ENCODE measurements at regions not wholly inside any gene's neighbourhood (a gene's known extent, or its start where the extent isn't known, plus 50 kb on each side); places are given as distances from the start of the nearest gene placed in this dataset.

DNA sequence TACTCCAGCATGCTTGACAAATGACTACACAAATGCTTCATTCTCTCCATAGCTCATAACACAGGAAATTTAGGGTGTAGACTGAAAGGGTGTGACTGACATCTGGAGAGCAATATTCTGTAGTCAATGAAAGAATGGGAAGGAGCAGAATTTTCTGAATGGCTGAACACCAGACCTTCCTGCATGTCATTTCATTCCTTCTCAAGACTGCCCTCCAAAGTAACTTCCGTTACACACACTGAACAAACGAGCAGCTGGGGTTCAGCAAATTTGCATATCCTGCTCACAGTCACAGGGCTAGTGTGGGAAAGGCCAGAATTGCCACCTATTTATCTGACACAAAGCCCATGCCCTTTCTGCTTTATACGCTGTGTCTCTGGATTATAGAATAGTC lies 325.0 kb upstream of the CFAP20DC start:
- H3K27ac ChIP-seq = no peak overlapping the region
- H3K4me2 ChIP-seq = no peak overlapping the region
- no peaks in the 10 kb centered on the region for H3K4me1 ChIP-seq
- ChIA-PET CTCF (no interaction called here), POLR2A (no interaction called here)
- no peak overlapping the region for H3K4me3 ChIP-seq
- FAIRE-seq (no peak), ATAC-seq (no peak), DNase-seq (ENCODE audit: low read depth in 1 of 2, low spot score in 1 of 2) (no peak)
- H3K9me3 ChIP-seq = no peaks in the 10 kb centered on the region
- TF ChIP-seq CHD4 (IDR thresholded peaks at IDR 0.05; ENCODE audit: borderline replicate concordance) (no peak), NPAS2 (CRISPR knock-in tag; IDR thresholded peaks at IDR 0.05; ENCODE audit: borderline replicate concordance) (no peak), RNF2 (IDR thresholded peaks at IDR 0.05; ENCODE audit: borderline replicate concordance, low read depth) (no peak), HOXA7 (CRISPR knock-in tag; IDR thresholded peaks at IDR 0.05) (no peak), USF2 (IDR thresholded peaks at IDR 0.05) (no peak), SREBF2 (IDR thresholded peaks at IDR 0.05) (no peak), ESRRA (IDR thresholded peaks at IDR 0.05; ENCODE audit: borderline replicate concordance, low read length) (no peak), HOXB5 (CRISPR knock-in tag; IDR thresholded peaks at IDR 0.05) (no peak), ZSCAN20 (CRISPR knock-in tag; IDR thresholded peaks at IDR 0.05) (no peak), POLR2AphosphoS2 (conservative IDR thresholded peaks at IDR 0.05; ENCODE audit: low read length) (no peak), KDM1A (IDR thresholded peaks at IDR 0.05; ENCODE audit: low read depth) (no peak), FOXS1 (CRISPR knock-in tag; IDR thresholded peaks at IDR 0.05) (no peak), POLR2A (IDR thresholded peaks at IDR 0.05; ENCODE audit: low read length) (no peak), ZFP36 (IDR thresholded peaks at IDR 0.05; ENCODE audit: borderline replicate concordance, partially characterized antibody) (no peak)
- TF ChIP-seq, protein P1, sequence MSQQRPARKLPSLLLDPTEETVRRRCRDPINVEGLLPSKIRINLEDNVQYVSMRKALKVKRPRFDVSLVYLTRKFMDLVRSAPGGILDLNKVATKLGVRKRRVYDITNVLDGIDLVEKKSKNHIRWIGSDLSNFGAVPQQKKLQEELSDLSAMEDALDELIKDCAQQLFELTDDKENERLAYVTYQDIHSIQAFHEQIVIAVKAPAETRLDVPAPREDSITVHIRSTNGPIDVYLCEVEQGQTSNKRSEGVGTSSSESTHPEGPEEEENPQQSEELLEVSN (IDR thresholded peaks at IDR 0.05; ENCODE audit: borderline replicate concordance, low read depth) = no peak
- 25% methylated on average over 3 of the region's 3 CpGs for WGBS (ENCODE audit: missing lambda C conversion rate)

DNA sequence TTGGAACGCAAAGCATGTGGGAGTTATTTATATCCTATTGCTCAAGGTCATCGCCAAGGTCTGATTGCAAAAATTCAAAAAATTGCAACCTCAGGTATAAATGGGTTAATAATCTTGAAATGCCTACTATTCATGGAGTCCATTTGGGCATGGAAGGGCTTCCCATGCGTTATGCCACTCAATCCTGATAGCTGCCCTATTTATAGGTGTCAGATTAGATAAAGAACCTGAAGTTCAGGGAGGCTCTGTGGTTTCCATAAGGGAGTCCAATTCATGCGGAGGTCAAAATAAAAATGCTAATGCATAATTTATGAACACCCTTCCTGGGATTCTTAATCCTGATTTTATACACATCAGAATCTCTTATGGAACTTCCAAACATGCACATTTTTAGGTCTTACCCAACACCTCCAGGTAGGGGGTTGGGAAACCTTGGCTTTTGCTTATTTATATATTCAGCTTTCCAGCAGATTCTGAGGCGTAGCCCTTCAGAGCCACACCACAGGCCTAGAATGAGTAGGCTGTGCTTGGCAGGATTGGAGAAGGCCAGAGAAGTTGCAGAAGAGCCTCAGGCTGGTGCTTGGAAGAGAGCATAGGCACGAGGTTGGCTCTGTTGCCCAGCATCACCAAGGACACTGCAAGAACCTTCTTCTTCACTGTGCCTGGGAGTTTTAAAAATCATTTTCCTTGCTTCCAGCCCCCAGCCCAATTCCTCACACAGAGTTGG lies 324.4 kb upstream of the CFAP20DC start:
- H3K9me3 ChIP-seq = no peaks in the 10 kb centered on the region
- H3K4me1 ChIP-seq = no peaks in the 10 kb centered on the region
- WGBS (ENCODE audit: missing lambda C conversion rate) = 24% methylated on average over 6 of the region's 6 CpGs
- FAIRE-seq (no peak), DNase-seq (ENCODE audit: low read depth in 1 of 2, low spot score in 1 of 2) (no peak), ATAC-seq (no peak)
- TF ChIP-seq HOXB13 (CRISPR knock-in tag; IDR thresholded peaks at IDR 0.05; ENCODE audit: low read depth) = no peak
- no peak for TF ChIP-seq TFCP2L1 (CRISPR knock-in tag; IDR thresholded peaks at IDR 0.05)
- TF ChIP-seq KDM5A (IDR thresholded peaks at IDR 0.05) = no peak
- TF ChIP-seq SREBF2 (IDR thresholded peaks at IDR 0.05) = no peak
- TF ChIP-seq, protein P2, sequence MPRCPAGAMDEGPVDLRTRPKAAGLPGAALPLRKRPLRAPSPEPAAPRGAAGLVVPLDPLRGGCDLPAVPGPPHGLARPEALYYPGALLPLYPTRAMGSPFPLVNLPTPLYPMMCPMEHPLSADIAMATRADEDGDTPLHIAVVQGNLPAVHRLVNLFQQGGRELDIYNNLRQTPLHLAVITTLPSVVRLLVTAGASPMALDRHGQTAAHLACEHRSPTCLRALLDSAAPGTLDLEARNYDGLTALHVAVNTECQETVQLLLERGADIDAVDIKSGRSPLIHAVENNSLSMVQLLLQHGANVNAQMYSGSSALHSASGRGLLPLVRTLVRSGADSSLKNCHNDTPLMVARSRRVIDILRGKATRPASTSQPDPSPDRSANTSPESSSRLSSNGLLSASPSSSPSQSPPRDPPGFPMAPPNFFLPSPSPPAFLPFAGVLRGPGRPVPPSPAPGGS (IDR thresholded peaks at IDR 0.05) = no peak
- no peak for TF ChIP-seq RAD21 (conservative IDR thresholded peaks at IDR 0.05 in 1 of 2, IDR thresholded peaks at IDR 0.05 in 1 of 2)
- TF ChIP-seq CHD2 (IDR thresholded peaks at IDR 0.05; ENCODE audit: low read length, partially characterized antibody) = no peak
- TF ChIP-seq HES2 (IDR thresholded peaks at IDR 0.05) = no peak
- no peak for TF ChIP-seq BHLHE40 (IDR thresholded peaks at IDR 0.05; ENCODE audit: low read depth, low read length)
- TF ChIP-seq MAX (IDR thresholded peaks at IDR 0.05) = no peak
- no peak for TF ChIP-seq JUN (IDR thresholded peaks at IDR 0.05)
- no peak for TF ChIP-seq RNF2 (IDR thresholded peaks at IDR 0.05; ENCODE audit: borderline replicate concordance, low read depth)
- TF ChIP-seq RFX5 (IDR thresholded peaks at IDR 0.05) = no peak
- TF ChIP-seq, protein P1 (IDR thresholded peaks at IDR 0.05; ENCODE audit: borderline replicate concordance, low read depth) = no peak
- H3K4me2 ChIP-seq = no peak overlapping the region
- no peak overlapping the region for H3K4me3 ChIP-seq
- POLR2A ChIA-PET = no interaction called here
- CTCF ChIA-PET = no interaction called here
- no peak overlapping the region for H3K27ac ChIP-seq
